CD4-positive, alpha-beta T cell treated with Interleukin-15 for 1 hour (primary cell): ENCODE measurements at regions not wholly inside any gene's neighbourhood (a gene's known extent, or its start where the extent isn't known, plus 50 kb on each side); places are given as distances from the start of the nearest gene placed in this dataset.
"Not testable (repeated sequence)": the region's sequence is repeated elsewhere in the genome, so short reads cannot be mapped to it uniquely, and the experiment has no call there.

Source experiments
- DNase-seq: peaks from one replicate; pipeline ENCODE4 v3.0.0-alpha.2; 2020

DNA sequence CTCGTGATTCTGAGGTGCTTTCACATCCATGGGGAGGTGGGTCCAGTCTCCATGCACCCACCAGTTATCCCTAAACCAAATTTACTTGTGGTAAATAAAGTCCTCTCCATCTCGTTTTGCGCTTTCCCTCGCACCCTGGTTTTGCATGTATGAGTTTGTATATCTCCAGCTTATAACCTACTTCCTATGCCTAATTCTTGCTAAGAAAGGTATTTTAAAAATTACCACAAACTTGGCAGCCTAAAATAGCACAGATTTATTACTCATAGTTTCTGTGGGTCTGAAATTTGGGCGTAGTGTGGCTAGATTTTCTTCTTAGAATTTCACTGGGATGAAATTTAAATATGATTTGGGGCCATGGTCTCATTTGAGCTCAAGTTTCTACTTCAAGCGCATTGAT, 511.5 kb downstream of the NYAP2 start:
- no peak for DNase-seq

DNA sequence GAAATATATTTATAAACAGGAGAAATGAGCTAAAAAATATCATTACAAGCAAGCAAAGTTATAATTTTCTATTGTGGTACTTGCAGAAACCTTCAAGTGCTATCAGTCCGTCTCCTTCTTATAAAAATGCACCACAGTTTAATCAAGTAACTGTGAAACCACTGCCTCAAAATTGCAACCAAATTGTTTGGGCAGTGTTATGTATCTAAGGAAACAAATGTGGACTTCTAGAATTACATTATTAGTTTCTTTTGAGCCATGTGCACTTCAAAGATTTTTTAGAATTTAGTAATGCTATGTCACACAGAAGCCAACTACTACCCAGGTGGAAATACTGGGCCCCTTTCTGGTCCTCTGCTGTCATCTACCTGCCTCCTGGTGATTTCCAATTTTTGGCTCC, 495.6 kb downstream of the NYAP2 start:
- DNase-seq = no peak

DNA sequence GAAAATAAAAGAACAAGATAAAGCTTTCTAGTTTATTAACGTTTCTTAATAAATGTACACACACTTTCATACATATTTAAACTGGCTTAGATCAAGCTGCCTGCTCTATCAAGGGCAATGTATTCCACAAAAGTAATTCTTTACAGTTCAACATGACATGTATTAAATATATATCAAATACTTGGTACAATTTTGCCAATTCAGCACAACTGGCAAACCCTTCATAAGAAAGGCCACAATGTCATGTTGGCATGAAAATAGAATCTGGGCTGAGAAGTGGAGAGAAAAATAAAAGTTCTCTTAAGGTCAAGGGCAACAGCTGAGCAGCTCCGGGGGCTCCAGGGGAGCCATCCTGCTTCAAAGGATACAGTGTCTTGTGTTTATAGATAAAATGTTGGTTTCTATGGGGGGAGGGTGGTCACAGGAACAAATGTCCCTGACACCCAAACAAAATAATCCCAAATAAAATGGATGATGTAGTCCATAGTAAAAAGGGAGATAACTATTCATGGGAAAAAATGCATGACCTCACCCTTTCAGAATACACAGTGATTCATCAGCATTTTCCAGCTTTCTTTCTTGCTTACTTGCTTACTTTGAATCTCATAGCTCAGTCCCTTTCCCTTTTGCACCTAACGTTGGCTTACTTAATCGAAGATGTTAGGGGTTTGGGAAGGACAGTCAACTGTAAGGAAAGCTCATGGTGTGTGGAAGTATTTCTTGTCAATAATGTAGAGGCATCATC, 494.9 kb downstream of the NYAP2 start:
- no peak for DNase-seq

DNA sequence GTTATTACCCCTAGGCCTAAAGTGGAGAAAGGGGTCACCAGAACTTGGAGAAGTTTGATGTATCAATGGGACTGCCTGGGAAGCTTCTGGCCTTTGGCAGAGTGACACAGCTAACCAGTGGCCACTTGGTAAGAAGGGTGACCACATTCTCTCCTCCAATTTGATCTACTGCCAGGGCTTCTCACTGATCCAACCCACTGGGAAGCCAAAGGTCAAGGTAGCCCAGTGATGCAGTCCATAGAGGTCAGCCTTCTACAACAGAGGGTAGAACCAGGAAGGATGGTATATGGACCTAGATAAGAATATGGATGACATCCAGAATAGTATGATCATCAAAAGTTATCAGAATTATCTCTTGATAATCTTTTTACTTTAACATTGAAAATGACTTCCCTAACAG, 493.6 kb downstream of the NYAP2 start:
- no peak for DNase-seq

DNA sequence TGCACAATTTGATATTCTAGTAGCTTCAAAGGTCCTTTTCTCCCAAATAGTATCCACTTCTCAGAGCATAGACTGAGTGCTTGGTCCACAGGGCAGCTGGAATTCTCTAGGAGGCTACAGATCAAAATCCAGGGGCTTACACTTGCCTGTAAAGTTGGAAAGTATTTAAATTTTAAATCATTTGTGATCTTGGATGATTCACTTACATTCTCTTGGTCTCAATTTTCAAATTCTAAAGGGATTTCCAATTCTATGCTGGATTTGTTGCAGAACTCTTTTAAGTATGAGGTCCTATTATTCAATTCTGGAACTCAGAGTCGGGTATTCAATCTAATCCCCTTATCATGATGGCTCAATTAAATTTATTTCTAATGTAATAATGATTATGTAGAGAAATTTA, 492.3 kb downstream of the NYAP2 start:
- no peak for DNase-seq

DNA sequence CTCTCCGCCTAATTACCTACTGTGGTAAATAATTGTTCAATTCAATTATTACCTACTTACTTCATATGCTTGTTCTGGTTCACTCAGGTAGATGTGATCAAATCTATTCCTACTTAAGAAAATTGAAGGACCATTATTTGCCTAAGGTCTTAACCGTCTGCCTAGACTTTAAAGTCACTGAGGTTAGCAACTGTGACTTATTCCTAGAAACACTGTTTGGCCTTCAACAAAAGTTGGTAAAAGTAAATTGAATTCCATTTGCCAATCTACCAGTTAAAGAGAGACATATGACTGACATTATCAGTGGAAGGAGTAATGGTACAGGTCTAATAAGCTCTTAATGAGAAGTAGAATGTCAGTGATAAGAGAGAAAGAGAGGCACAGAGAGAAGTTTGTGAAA, 491.5 kb downstream of the NYAP2 start:
- DNase-seq = no peak

DNA sequence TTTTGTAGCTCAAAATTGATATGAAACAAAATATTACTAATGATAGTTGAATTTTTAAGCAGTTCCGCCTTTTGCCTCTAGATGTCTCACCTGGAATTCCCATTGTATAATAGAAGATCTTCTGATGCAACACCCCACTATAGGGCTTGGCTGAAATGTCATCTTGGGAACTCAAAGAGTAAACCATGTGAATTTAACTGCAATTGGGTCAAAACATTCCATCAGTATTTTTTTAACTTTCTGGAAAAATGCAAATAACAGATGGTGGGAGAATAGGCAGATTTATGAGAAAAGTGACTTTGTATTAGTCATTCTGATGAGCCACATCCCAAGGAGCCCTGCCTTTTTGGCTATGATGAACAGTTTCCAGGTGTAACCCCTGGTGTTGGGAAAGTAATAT, 489.9 kb downstream of the NYAP2 start:
- no peak for DNase-seq

DNA sequence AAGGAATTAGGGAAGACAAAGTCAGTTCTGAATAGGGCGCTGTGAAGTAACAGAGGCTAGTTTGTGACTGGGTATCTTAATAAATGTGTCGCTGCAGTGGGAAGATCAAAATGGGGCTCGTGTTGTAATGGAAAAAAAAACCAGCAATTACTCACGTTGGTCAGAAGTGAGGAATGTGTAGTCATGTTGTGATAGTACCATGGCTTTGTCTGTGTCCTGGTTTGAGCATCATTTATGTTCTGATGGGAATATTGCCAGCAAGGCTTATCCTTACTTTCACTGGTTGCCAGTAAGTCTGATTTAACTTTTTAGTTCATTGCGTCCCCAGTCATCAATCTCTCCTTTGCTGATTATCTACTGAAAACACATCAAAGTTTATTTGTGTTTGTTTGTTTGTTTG, 467.6 kb downstream of the NYAP2 start:
- DNase-seq = no peak

DNA sequence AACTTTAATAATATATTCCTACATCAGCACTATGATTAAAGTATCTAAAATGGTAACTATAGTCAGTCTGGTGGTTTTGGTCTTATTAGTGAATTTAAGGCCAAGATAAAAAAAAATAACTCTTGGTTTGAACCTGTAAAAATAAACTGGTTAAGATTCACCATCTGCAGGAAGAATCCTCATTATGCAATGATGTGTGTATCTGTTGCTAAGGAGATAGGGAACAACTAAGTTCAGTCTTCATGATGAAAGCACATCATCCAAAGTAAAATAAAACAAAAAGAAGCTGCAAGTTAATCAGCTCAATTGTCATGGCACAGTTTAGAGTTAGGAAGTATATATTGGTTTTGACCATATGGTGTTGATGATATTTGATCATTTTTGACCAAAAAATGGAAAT, 466.0 kb downstream of the NYAP2 start:
- no peak for DNase-seq

DNA sequence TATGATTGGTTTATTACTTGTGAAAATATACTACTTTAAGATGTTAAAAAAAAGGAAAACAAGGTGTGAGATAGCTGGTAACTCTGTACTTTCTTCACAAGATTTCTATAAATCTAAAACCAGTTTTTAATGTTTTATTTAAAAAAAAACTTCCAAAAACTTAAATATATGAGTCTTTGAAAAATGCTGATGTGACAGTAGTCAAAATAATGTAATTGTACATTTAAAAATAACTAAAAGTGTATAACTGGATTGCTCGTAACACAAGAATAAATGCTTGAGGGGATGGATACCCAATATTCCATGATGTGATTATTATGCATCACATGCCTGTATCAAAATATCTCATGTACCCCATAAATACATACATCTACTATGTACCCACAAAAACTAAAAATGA, 464.9 kb downstream of the NYAP2 start:
- no peak for DNase-seq

DNA sequence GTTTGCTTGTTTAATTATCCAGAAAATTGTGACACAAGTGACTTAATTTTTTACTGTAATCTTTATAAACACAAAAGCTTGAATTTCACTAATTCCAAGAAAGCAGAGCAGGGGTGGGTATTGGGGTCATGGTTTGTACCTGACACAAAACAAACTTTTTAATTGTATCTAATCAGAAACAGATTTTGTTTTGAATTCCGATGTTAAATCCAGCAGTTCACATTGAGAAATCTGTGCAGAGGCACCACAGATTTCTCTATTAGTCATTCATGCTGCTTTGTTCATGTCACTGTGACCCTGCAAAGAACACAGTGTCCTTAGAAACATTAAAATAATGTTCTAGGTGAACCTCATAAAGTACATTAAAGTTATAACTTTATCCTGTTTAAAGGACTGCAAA, 443.4 kb downstream of the NYAP2 start:
- no peak for DNase-seq

DNA sequence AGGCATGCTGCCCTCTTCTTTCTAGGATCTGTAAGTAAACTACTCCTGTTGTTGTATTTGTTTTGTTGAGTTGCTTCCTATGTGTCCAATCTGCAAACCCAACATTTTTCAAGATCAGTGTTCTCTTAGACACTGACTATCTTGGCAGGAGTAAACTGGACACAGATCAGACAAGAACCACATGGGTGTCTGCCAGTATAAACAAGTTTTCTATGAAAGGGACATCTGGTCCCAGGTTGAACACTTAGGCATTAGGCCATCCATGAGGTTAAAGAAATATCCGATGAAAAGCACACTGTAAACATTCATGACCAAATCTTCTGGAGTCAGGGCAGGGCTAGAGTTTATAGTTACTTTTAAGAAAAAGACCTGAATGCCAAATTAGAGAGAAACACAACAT, 441.8 kb downstream of the NYAP2 start:
- no peak for DNase-seq

DNA sequence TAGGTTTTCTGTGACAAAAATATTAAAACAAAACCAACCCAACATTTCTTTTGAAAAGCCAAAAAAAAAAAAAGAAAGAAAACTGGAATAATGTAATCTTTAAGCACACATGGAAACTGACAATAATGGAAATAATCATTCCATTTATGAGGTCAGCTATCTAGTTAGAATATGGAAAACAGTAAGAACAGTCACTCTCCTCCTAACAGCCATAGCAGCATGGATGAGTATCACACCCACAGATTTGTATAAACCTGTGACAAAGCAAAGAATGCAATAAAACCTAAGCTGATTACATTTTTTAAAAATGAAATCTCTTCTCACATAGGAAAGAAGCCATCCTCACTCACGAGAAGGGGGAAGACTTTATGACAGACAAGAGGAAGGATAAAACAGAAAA, 437.8 kb downstream of the NYAP2 start:
- no peak for DNase-seq

DNA sequence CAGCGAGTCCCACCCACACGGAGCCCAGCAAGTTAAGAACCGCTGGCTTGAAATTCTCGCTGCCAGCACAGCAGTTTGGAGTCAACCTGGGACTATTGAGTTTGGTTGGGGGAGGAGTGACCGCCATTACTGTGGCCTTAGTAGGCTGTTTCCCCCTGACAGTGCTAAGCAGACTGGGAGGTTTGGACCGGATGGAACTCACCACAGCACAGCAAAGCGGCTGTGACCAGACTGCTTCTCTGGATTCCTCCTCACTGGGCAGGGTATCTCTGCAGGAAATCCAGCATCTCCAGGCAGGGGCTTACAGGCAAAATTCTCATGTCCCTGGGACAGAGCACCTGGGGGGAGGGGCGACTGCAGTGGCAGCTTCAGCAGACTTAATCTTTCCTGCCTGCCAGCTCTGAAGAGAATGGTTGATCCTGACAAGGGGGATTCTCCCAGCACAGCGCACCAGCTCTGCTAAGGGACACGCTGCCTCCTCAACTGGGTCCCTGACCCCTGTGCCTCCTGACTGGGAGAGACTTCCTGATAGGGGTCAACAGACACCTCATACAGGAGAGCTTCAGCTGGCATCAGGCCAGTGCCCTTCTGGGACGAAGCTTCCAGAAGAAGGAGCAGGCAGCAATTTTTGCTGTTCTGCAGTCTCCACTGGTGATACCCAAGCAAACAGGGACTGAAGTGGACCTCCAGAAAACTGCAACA, 425.4 kb downstream of the NYAP2 start:
- DNase-seq = no peak

DNA sequence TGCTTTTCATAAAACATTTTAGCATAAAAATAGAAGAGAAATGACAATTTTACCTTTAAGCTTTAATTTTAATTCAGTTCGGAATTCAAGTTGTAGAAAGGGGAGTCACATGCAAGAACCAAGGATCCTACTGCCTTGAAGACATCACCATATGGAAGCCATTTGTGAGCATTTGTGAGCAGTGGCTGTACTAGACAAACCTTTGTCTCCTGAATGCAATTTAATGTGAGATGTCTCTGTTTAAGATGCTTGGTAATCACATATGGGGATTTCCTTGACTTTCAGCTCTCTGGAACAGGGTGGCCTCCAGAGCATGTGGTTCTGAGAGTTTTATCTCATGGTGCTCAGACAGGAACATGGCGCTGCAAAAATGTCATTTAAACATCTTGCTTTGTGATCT, 421.8 kb downstream of the NYAP2 start:
- no peak for DNase-seq

DNA sequence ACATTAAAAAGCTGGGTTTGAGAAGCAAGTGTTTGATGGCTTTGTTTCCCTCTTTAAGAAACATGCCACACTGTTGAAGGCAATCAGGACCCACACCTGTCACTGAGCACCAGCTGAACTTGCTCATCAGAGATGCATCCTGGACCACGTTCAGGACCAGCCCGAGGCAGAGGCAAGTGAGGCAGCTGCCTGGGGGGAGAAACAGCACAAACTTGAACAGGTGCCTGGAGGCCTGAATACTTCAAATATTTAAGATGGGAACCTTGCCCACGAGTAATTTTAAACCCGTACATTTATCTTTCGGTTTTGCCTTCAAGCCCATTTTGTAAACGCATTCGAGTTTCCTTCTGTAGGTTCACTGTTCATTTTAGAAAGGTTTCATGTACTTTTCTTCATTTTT, 421.3 kb downstream of the NYAP2 start:
- DNase-seq = no peak

DNA sequence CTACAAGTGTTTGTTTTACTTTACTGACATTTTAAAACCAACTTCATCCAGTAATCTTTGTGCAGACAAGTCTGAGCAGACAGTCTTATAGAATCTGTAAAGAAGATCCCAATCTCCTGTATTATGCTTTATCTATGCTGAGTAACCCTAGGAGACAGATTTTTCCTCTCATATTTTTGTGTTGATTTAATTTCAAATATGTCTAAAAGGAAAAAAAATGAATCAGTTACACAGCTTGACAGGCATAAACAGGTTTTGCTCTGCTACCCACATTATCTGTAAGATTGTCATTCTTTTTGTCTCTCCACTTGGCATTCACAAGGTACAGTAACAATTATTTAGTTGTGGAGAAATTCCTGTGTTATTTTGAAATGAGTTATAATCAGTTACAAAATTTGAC, 415.0 kb downstream of the NYAP2 start:
- no peak for DNase-seq

DNA sequence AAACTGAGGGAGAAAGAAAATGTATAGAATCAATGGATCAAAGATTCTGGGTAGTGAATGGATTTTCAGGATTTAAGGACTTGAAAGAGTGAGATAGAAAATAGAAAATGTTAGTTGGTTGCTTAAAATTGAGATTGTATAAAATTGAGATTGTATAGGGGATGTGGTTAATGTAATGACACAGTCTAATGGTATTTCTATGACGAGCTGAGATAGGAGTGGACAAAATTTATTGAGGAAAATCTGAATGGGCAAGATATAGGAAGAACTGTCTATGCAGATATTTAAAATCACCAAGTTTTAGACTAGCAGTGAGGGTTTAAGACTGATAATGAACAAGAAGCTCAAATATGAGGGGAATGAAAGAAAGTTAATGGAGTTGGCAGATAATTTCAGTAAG, 406.6 kb downstream of the NYAP2 start:
- no peak for DNase-seq

DNA sequence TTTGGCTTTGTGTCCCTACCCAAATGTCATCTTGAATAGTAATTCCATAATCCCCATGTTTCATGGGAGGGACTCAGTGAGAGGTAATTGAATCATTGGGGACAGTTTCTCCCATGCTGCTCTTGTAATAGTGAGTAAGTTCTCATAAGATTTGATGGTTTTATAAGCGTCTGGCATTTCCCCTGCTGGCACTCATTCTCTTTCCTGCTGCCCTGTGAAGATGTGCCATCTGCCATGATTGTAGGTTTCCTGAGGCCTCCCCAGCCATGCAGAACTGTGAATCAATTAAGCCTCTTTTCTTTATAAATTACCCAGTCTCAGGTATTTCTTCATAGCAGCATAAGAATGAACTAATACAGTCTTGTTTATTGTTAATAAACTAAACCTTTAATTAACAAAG, 402.6 kb downstream of the NYAP2 start:
- DNase-seq = not testable (repeated sequence)

DNA sequence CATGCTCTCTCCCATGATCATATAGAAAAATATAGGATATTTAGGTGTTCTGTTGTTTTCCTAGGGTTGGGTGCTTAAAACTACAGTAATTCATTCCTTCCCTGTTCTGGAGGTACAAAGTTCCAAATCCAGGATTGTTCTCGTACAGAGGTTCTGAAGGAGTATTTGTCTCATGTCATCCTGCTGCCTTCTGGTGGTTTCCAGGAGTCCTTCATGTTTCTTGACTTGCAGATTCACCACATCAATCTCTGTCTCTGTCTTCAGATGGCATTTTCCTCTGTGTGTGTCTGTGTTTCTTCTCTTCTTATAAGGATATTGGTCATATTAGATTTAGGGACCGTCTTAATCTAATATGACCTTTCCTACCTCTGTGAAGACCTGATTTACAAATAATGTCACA, 397.9 kb downstream of the NYAP2 start:
- DNase-seq = no peak

DNA sequence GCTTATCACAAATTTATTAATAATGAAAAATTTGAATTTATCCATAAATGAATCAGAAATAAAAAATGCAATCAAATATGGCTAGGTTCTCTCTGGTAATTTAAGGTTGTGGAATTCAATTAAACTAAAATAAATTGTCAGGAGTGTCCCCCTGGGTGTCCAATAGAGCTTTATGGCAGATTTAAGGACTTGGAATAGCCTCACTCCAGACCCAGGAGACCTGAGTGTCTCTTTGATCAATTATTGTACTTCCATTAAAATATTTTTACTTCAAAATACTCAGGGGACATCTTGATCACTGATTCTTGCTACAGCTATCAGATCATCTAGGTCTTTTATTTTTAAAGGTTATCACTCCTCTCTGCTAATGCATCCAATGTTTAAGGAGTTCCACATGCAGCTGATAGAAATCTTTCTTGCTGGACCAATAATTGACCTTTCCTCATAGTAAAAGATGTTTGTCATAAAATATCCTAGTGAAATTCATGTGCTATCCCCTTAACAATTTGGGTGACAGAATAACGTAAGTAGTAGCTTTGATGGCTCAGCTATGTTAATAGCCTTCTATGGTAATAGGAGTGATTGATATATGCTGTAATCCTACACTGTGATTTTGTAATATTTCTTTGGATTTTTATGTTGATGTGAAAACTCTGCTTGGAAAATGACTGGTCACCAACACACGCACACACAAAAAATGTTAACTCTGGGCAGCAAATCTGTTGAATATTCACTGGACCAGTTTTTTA, 395.3 kb downstream of the NYAP2 start:
- DNase-seq = no peak

DNA sequence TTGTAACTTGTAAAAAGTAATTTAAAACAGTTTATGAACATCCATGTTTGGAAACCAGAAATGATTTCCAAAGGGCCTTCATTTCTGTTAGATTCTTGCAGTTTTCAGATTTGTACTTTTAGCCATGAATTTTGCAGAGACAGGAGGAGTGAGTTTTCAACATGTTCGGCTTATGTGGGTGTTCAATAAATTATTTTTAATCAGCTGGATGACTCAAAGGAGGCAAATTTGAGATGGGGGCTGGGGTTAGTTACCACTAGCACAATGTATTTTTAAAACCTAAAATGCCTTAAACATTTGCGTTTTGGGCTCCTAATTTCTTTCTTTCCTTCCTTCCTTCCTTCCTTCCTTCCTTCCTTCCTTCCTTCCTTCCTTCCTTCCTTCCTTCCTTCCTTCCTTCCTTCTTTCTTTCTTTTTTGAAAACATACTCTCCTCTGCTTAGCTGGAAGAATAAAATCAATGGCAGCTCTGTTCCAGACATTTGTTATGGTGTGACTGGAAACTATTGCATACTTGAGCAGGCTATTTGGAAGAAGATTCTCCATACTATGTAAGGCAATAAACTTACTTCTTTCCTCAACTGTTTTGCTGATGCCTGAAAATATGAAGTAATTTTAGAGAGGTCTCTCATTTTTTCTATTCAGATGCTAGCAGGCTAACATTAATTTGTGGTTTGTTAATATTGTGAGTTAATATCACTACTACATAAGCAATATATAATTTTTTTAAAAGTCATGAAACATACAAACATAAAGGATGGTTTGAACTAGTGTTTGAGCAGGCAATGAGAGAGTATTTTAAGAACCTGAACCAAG, 394.4 kb downstream of the NYAP2 start:
- no peak for DNase-seq

DNA sequence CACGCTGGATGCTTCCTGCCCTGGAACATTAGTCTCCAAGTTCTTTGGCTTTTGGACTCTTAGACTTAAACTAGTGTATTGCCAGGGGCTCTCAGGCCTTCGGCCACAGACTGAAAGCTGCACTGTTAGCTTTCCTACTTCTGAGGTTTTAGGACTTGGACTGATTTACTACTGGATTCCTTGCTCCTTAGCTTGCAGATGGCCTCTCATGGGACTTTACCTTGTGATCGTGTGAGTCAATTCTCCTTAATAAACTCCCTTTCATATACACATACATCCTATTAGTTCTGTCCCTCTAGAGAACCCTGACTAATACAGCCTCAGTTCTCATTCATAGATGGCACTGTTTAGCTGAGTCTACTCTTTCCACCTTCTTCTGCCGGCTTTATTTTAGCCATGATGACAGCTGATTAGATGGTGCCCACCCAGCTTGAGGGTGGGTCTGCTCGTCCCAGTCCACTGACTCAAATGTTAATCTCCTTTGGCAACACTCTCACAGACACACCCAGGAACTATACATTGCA, 389.1 kb downstream of the NYAP2 start:
- DNase-seq = no peak
